Endothelial cell of hepatic sinusoid (primary cell): ENCODE measurements at regions not wholly inside any gene's neighbourhood (a gene's known extent, or its start where the extent isn't known, plus 50 kb on each side); places are given as distances from the start of the nearest gene placed in this dataset.
"Not testable (repeated sequence)": the region's sequence is repeated elsewhere in the genome, so short reads cannot be mapped to it uniquely, and the experiment has no call there.

Experiments used
- in situ Hi-C: cut with HindIII; loops from 2 replicates; pipeline ENCODE4 v1.10.0; 2017; ENCODE audit warnings: low sequenced_read_pairs

DNA sequence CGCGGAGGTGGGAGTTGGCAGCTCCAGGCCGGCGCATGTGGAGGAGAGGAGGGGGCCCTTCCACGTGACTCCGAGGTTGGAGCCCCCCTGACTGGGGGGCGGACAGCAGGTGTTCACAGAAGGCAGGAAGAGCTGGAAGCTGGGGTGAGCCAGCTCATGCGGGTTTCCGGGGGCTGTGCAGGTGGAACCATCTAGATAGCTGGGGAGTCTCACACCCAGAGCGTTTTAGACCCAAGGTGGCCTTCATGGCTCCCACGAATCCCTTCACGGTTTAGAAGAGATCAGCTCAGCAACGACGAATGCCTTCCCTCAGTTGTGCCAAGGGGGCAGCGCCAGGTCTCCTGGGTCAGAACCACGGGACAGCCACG is 740.5 kb upstream of the SALL3 start:
- in situ Hi-C loops, result no loop called here

DNA sequence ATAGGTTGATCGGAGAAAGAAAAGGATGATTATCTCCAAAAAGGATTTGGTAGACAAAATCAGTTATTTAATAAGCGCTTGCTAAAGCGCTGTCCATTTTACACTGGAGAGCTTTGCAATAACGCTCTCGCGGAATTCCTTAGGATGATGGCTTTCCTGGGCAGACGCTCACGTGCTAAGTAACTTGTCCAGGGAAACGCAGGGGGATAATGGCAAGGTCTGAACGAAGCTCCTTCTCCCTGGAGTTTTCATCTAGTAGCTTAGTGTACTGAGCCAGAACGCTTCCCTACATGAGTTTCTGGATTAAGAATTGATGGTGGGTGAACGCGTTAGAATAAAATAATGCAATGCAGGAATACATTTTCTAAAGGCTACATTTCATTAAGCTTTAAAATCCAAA is 739.5 kb upstream of the SALL3 start:
- in situ Hi-C loops, result no loop called here

DNA sequence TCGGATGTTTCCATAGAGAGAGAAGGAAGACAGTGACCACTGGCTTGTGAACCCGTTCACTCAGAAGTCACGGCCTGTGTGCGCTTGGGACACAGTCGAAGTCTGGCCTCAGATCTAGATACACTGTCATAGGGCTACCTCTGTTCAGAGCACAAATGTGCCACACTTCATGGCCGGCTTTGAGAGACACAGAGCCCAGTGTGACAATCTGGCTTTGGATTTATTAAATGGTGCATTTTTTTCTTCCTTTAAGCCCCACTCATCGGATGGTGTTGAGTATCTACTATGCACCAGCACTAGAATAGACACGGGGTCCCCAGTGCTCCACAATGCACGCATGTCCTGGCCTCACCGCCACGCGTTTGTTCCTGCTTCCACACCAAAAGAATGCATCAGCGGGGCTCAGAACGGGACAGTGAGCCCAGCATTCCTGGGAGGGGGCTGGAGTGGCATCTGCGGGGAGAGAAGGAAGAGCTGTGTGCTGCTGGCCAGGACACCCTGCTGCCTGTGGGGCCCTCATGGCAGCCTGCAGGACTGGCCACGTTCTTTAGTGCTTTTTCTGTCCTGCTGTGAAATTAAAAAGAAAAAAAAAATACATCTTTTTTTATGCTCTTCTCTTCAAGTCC is 738.9 kb upstream of the SALL3 start:
- in situ Hi-C loops, result no loop called here

DNA sequence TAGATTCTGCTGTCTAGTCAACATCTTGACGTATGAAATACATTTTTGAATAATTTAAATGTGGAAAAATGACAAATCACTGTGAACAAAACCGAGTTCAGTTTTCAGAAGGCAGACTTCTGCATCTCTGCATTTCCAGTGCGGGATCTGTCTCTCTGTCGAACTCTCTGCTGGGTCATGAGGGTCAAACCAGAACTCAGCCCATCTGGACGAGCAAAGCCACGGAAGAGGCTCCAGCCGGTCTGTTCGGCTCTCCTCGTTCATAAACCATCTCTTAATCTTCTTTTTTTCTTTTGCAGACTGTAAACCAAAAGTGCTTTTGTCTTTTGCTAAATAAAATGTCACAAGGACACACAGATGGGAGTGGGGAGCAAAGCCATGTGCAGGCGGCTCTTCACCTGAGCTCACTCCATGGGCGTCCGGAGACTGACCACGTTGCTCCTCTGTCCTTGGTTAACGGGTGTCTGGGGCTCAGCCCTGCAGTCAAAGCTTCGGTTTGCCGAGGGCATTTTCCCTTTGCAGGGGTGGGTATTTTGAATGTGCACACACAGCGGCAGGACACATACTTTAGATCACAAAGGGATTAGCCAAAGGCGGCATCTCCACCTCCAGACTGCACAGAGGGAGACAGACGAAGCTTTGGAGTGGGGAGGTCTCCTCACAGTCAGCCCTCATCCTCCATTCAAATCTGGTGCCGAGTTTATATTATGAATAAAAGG is 737.9 kb upstream of the SALL3 start:
- in situ Hi-C loops, result no loop called here

DNA sequence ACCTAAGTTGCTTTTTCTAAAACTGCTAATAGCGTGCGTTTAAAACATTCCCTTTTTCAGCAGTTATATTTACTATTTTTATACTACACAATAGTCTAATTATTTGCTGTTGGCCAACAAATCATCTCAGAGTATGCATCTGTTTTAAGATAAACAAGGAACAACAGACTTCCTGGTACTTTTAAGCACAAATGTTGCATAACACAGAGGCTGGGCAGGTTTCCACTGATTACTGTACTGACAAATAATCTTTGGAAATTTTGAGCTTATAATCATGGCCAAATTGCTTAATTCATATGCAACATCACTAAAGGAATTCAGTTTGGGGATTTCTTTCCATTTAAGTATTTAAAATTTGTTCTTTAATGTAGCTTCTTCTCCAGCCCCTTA is 737.4 kb upstream of the SALL3 start:
- in situ Hi-C loops, result no loop called here

DNA sequence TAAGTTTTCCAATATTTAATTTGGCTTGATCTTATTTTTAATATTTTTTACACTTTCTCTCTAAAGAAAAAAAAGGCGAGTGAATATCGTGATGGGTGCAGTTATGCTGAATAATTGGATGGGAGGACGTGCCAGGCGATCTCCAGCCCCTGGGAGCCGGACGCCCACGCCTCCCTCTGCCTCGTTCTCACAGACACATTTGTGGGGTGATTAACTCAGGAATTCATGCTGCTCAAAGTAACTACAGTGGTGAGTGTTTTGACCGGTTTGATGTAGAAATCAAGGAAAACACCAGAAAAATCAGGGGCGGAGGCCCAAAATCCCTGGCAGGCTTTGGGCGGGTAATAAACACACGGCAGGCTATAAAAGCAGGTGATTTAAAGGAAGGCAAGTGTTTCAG is 736.8 kb upstream of the SALL3 start:
- in situ Hi-C loops, result no loop called here

GRCh38 chr18:78244779-78245178 is 734.8 kb upstream of the SALL3 start:
- in situ Hi-C loops, result loop anchor here (5.0 kb wide), 1 partner anchor 48 kb away; no protein-coding TSS in a partner anchor

DNA sequence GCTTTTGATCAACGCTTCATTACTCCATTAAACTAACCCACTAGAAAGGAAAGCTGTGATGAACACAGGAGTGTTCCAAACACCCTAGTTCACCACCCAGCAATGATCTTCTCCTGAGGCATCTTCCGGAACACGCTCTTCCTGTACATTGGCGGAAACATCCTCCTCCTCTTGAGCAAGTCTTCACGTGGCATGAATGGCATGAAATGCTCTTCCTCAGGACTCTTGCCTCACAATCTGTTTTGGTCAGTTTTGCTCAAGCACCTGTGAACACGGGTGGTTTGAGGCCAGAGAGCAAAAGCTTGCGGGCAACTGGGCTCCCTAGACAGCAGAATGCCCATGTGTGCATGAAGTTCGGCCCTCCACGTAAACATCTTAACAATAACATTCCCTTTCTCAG is 734.2 kb upstream of the SALL3 start:
- in situ Hi-C loops, result loop anchor here (5.0 kb wide), 1 partner anchor 47 kb away; no protein-coding TSS in a partner anchor

DNA sequence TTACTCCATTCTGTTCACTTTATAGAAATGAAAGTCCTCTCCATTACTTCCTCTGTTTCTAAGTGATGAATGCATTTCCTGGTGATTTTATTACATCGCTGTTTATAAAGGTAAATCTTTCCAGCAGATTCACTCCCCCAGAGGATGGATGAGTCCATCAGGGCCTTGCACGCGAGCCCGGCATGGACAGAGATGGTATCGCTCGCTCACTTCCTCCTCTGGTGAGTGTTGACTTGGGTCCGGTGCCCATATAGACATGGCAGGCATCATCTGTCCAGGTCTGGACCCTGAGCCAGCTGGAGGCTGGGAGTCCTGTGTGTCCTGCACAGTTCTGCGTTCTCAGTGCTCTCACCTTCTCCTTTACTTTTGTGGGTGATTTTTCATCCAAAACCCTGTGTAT is 733.6 kb upstream of the SALL3 start:
- in situ Hi-C loops, result loop anchor here (5.0 kb wide), 1 partner anchor 46 kb away; no protein-coding TSS in a partner anchor

GRCh38 chr18:78246588-78246987 is 733.0 kb upstream of the SALL3 start:
- in situ Hi-C loops, result loop anchor here (5.0 kb wide), 1 partner anchor 46 kb away; no protein-coding TSS in a partner anchor

DNA sequence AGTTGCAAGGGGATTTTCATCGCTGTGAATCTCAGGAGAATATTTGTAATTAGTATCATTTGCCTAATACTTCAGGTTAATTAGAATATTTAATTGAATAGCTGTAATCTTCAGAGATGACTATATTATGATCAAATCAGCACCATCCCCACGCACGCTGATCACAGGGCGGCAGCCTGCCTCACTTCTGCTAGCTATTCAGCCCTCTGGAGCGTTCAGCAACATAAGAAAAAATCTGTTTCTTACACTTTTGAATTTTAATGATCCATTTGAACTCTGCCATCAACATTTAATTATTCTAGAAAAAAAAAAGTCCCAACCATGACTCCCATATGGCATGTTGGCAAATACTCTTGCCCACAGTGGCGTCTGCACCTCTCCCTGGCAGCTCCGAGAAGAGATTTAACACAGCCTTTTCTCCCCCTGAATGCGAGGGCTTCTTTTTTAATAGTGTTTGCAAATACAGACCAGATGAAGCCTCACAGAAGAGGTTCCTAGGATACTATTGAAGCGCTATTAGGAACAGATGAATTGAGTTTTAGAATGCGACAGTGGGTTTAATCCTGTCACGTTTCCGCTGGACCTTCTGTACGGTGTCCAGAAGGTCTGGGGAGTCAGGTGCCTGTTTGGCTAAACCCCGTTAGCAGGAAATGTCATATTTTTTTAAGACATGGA is 731.9 kb upstream of the SALL3 start:
- in situ Hi-C loops, result loop anchor here (5.0 kb wide), 1 partner anchor 45 kb away; no protein-coding TSS in a partner anchor

DNA sequence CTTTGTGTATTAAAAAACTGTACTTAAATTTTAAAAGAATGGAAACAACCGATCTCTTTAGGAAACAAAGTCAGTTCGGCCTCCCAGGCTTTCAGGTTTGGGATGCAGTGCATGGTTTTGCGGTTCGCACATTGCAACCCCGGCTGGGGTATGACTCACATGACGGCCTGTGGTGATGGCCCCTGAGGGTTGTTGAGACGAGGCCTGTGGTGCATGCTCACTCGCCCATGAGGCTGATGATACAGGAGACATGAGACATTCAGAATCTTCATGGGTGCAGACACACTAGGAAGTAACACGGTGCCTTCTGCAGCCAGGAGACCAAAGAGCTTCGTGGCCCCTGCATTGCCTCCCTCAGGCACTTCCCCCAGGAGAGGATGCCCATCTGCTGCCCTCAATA is 724.6 kb upstream of the SALL3 start:
- in situ Hi-C loops, result no loop called here

DNA sequence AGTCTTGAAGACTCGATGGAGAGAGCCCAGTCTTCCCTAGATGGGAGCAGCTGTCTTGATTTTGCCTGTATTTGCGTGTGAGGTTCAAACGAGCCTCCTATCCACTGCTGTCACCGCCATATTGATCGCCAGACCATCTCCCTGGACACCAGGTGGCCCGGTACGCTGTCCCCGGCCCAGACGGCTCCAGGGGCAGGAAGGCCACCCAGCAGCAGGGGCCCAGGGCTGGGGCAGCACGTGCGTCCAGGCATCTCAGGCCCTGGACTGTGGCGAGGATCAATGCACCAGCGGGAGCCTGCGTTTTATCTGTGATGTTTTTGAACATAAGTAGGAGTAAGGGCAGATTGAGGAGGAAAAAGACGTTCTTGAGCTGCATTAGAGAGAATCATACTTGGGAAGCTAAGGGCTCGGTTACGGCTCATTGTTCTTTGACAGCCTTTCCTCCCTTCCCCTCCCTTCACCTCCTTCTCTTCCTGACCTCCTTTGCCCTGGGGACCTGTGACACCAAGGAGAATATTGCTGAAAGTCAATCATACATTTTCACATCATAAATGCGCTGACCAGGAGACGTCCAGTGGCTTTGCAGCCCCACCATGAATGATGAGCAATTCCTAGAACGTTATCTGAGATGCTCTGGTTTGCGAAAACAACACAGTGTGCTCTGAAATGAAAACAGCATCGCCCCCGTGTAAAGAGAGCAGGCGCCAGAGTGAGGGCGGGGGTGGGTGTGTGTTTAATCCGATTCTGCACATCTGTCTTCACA is 711.2 kb upstream of the SALL3 start:
- in situ Hi-C loops, result no loop called here

GRCh38 chr18:78271790-78272189 is 707.8 kb upstream of the SALL3 start:
- in situ Hi-C loops, result no loop called here

DNA sequence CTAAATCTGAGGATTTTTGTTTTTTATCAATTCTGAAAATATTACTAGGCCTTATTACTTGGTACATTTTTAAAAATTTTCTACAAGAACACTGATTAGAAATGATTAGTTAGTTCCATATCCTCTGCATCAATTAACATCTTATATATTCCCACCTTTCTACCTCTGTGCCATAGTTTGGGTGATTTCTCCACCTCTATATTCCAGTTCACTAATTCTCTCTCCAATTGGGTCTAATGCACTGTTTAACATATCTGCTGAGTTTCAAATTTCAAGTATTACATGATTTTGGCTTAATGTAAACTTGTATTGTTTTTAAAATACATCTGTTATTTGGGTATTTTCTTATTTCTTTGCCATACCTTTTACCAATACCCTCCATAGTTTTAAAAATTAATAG is 705.7 kb upstream of the SALL3 start:
- in situ Hi-C loops, result no loop called here

- in situ Hi-C loops, result not testable (repeated sequence)
Observed at GRCh38 chr18:78283425-78283824, 696.2 kb upstream of the SALL3 start.

GRCh38 chr18:78292618-78293380 is 686.8 kb upstream of the SALL3 start:
- in situ Hi-C loops, result loop anchor here (5.0 kb wide), 1 partner anchor 45 kb away; no protein-coding TSS in a partner anchor

- in situ Hi-C loops, result loop anchor here (5.0 kb wide), 1 partner anchor 46 kb away; no protein-coding TSS in a partner anchor
Observed at GRCh38 chr18:78293540-78293939, 686.1 kb upstream of the SALL3 start.

GRCh38 chr18:78293940-78294541 is 685.6 kb upstream of the SALL3 start:
- in situ Hi-C loops, result loop anchor here (5.0 kb wide), 1 partner anchor 47 kb away; no protein-coding TSS in a partner anchor

DNA sequence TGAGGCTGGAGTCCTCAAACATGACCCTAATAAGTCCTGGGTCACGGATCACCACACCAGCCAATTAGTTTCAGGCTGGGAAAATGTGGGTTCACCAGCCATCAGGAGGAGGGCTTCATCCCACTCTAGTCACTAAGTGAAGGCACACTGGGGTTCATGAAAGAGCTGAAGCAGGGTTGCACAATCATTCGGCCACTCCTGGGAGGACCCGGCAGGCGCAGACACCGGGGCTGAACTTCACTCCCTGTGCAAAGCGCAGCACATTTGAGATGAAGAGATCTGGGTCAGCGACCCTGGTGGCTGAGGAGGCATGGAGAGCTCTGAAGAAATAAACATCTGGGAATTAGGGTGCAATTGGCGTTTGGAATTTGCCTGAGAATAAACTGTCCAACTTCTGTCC is 684.4 kb upstream of the SALL3 start:
- in situ Hi-C loops, result no loop called here
